ENCODE measurements at regions not wholly inside any gene's neighbourhood (a gene's known extent, or its start where the extent isn't known, plus 50 kb on each side); places are given as distances from the start of the nearest gene placed in this dataset.

DNA sequence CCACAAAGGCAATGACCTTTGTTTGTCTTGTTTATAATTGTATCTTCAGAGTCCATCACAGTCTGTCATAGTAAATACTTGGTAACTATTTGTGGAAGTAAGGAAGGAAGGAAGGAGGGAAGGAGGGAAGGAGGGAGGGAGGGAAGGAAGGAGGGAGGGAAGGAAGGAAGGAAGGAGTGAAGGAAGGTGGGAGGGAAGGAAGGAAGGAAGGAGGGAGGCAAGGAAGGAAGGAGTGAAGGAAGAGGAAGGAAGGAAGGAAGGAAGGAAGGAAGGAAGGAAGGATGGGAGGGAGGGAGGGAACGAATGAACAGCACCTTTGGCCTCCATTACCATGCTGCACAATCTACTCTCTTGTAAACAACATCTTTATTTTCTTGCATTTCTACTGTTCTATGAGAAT is 559.5 kb upstream of the PKN2 start:
- Histone ChIP-seq H3K4me3 (no peak overlapping the region), H3K27ac (no peak overlapping the region), H3K36me3 (no peaks in the 10 kb centered on the region), H3K4me1 (no peaks in the 10 kb centered on the region), H3K27me3 (no peaks in the 10 kb centered on the region), H3K9me3 (no peaks in the 10 kb centered on the region)
- DNase-seq, result no peak
- WGBS, 2 donors, result 50 to 57% methylated on average over 1 of the region's 1 CpG
- TF ChIP-seq, protein P1, sequence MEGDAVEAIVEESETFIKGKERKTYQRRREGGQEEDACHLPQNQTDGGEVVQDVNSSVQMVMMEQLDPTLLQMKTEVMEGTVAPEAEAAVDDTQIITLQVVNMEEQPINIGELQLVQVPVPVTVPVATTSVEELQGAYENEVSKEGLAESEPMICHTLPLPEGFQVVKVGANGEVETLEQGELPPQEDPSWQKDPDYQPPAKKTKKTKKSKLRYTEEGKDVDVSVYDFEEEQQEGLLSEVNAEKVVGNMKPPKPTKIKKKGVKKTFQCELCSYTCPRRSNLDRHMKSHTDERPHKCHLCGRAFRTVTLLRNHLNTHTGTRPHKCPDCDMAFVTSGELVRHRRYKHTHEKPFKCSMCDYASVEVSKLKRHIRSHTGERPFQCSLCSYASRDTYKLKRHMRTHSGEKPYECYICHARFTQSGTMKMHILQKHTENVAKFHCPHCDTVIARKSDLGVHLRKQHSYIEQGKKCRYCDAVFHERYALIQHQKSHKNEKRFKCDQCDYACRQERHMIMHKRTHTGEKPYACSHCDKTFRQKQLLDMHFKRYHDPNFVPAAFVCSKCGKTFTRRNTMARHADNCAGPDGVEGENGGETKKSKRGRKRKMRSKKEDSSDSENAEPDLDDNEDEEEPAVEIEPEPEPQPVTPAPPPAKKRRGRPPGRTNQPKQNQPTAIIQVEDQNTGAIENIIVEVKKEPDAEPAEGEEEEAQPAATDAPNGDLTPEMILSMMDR (IDR thresholded peaks at IDR 0.05), result no peak
- TF ChIP-seq EP300 (IDR thresholded peaks at IDR 0.05) (no peak), POLR2A (IDR thresholded peaks at IDR 0.05) (no peak), POLR2AphosphoS5 (IDR thresholded peaks at IDR 0.05) (no peak)
- ATAC-seq (ENCODE audit: low FRiP score in 2 of 2), result no peak

DNA sequence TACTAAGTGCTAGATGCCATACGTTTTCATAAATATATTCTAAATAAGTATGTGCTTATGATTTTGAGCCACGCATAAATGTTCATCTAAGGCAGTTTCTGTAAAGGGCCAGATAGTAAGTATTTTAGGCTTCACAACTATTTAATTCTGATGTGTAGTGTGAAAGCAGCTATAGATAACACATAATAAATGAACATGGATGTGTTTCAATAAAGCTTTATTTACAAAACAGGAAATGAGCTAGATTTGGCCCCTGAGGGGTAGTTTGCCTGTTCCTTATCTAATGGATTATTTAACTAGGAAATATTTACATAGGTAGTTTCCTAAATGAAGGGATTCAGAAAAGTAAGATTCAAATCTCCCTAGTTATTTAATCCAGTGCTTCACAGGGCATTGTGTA is 557.6 kb upstream of the PKN2 start:
- Histone ChIP-seq H3K27ac (no peak overlapping the region), H3K27me3 (no peaks in the 10 kb centered on the region), H3K36me3 (no peaks in the 10 kb centered on the region), H3K9me3 (no peaks in the 10 kb centered on the region), H3K4me1 (no peaks in the 10 kb centered on the region), H3K4me3 (no peak overlapping the region)
- no peak for ATAC-seq (ENCODE audit: low FRiP score in 2 of 2)
- no peak for DNase-seq
- TF ChIP-seq POLR2A (IDR thresholded peaks at IDR 0.05) (no peak), EP300 (IDR thresholded peaks at IDR 0.05) (no peak), POLR2AphosphoS5 (IDR thresholded peaks at IDR 0.05) (no peak)
- TF ChIP-seq, protein P1 (IDR thresholded peaks at IDR 0.05), result no peak
- 86 to 92% methylated on average over 2 of the region's 2 CpGs for WGBS, 2 donors

DNA sequence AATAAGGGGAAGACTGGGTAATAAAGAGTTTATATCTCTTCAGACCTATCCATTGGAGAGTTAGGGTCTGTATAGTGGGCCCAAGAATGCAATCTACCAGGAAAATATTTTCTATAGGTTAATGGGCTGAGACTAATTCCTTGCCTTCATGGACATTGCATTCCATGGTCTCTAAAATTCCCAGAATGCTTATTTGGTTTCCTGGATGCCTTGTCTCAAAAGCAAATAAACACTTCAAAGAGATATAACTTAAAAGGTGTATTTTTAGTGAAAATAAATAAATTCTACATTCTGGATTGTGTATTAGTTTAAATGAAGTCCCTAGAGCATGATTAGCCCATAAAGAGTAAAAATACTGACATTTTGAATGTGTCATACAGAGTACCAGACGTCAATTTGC is 550.1 kb upstream of the PKN2 start:
- DNase-seq (no peak), ATAC-seq (ENCODE audit: low FRiP score in 2 of 2) (no peak)
- Histone ChIP-seq H3K27ac (no peak overlapping the region), H3K4me1 (no peaks in the 10 kb centered on the region), H3K36me3 (no peaks in the 10 kb centered on the region), H3K4me3 (no peak overlapping the region), H3K9me3 (no peaks in the 10 kb centered on the region), H3K27me3 (no peaks in the 10 kb centered on the region)
- WGBS, 2 donors, result 73 to 86% methylated on average over 1 of the region's 1 CpG
- TF ChIP-seq EP300 (IDR thresholded peaks at IDR 0.05) (no peak), POLR2A (IDR thresholded peaks at IDR 0.05) (no peak)
- TF ChIP-seq, protein P1 (IDR thresholded peaks at IDR 0.05), result no peak

GRCh38 chr1:88134983-88135921 is 548.8 kb upstream of the PKN2 start:
- ATAC-seq (ENCODE audit: low FRiP score in 2 of 2), result no peak
- no peaks in the 10 kb centered on the region for H3K4me1 ChIP-seq
- no peaks in the 10 kb centered on the region for H3K27me3 ChIP-seq
- DNase-seq, result no peak
- no peak overlapping the region for H3K27ac ChIP-seq
- no peaks in the 10 kb centered on the region for H3K9me3 ChIP-seq
- 83 to 85% methylated on average over 7 of the region's 7 CpGs for WGBS, 2 donors
- no peak overlapping the region for H3K4me3 ChIP-seq
- TF ChIP-seq EP300 (IDR thresholded peaks at IDR 0.05), result no peak
- no peak for TF ChIP-seq POLR2AphosphoS5 (IDR thresholded peaks at IDR 0.05)
- TF ChIP-seq, protein P1 (IDR thresholded peaks at IDR 0.05), result no peak
- no peak for TF ChIP-seq POLR2A (IDR thresholded peaks at IDR 0.05)
- H3K36me3 ChIP-seq, result no peaks in the 10 kb centered on the region

DNA sequence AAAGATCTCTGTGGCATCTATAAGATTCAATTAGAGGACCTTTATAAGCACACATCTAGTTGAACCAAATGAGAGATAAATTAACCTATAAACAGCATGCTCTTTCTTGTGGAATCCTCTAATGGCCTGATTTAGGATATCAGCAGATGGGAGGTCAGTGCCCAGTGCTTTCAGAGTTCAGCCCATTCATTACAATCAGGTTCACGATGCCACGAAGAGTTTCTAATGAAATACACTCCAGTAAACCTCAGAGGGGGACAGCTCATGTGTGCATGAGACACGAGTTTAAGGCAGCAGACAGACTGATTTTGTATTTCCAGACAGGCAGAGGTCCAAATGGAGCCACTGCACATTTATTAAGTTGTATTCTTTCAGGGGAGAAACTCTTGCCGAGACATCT is 544.4 kb upstream of the PKN2 start:
- no peaks in the 10 kb centered on the region for H3K36me3 ChIP-seq
- no peak overlapping the region for H3K4me3 ChIP-seq
- H3K27ac ChIP-seq, result no peak overlapping the region
- ATAC-seq (ENCODE audit: low FRiP score in 2 of 2) (no peak), DNase-seq (no peak)
- no peaks in the 10 kb centered on the region for H3K9me3 ChIP-seq
- no peaks in the 10 kb centered on the region for H3K4me1 ChIP-seq
- no peaks in the 10 kb centered on the region for H3K27me3 ChIP-seq
- no peak for TF ChIP-seq POLR2AphosphoS5 (IDR thresholded peaks at IDR 0.05)
- TF ChIP-seq, protein P1 (IDR thresholded peaks at IDR 0.05), result no peak
- no peak for TF ChIP-seq EP300 (IDR thresholded peaks at IDR 0.05)
- TF ChIP-seq POLR2A (IDR thresholded peaks at IDR 0.05), result no peak
- WGBS, 2 donors, result 78 to 79% methylated on average over 4 of the region's 4 CpGs
